GM12878 (cell line): ENCODE measurements at regions not wholly inside any gene's neighbourhood (a gene's known extent, or its start where the extent isn't known, plus 50 kb on each side); places are given as distances from the start of the nearest gene placed in this dataset.

Experiments used
- EZH2 ChIP-seq: IDR thresholded peaks from 2 replicates; pipeline ENCODE4 v1.6.1; 2012; ENCODE audit warnings: low read depth, mild to moderate bottlenecking, control low read depth, inconsistent platforms, low read length, borderline replicate concordance; ENCODE audit not compliant: control insufficient read depth
- JUND ChIP-seq: IDR thresholded peaks from 2 replicates; pipeline ENCODE4 v1.6.1; 2012; ENCODE audit warnings: low read depth, mild to moderate bottlenecking, low read length, improper control_type of control experiment, moderate library complexity
- TBL1XR1 ChIP-seq: IDR thresholded peaks from 2 replicates; pipeline ENCODE4 v1.6.1; 2012; ENCODE audit warnings: low read depth, low read length, improper control_type of control experiment
- TF ChIP-seq, protein P1 (sequence below): fragments of 450-650 bp; IDR thresholded peaks from 2 replicates; pipeline ENCODE4 v1.6.1; 2017; ENCODE audit warnings: low read depth, mild to moderate bottlenecking, moderate library complexity
- TF ChIP-seq, protein P2 (sequence below), 3 experiments: IDR thresholded peaks in 2 of 3; conservative IDR thresholded peaks in 1 of 3; 2 replicates each; pipeline ENCODE4 v1.5.1; 2011; ENCODE audit warnings: low read depth in 3 of 3, low read length in 3 of 3, mild to moderate bottlenecking in 3 of 3, control low read depth in 2 of 3, moderate library complexity in 2 of 3, inconsistent platforms in 1 of 3, mixed read lengths in 1 of 3; ENCODE audit not compliant: control insufficient read depth in 2 of 3, insufficient read depth in 1 of 3; ENCODE audit errors: extremely low read depth in 1 of 3

DNA sequence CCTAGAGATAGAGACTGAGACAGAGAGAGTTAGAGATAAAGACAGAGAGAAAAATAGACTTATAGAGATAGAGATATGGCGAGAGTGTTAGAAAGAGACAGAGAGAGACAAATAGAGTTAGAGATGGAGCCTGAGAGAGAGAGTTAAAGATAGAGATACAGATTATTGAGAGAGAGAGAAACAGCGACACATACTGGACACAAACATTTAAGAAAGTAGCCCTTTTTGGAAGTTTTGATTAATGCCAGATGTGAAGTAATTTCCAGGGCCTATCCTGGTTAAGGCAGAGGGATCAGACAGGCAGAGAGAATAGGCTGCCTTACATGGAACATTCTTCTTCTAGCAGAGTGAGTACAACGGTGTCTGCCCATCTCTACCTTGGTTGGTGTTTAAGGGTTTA is 311.6 kb upstream of the CDH7 start:
- TF ChIP-seq, protein P1, sequence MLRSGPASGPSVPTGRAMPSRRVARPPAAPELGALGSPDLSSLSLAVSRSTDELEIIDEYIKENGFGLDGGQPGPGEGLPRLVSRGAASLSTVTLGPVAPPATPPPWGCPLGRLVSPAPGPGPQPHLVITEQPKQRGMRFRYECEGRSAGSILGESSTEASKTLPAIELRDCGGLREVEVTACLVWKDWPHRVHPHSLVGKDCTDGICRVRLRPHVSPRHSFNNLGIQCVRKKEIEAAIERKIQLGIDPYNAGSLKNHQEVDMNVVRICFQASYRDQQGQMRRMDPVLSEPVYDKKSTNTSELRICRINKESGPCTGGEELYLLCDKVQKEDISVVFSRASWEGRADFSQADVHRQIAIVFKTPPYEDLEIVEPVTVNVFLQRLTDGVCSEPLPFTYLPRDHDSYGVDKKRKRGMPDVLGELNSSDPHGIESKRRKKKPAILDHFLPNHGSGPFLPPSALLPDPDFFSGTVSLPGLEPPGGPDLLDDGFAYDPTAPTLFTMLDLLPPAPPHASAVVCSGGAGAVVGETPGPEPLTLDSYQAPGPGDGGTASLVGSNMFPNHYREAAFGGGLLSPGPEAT: no peak
- TF ChIP-seq JUND (no peak), TBL1XR1 (no peak), EZH2 (no peak)
- TF ChIP-seq, protein P2, sequence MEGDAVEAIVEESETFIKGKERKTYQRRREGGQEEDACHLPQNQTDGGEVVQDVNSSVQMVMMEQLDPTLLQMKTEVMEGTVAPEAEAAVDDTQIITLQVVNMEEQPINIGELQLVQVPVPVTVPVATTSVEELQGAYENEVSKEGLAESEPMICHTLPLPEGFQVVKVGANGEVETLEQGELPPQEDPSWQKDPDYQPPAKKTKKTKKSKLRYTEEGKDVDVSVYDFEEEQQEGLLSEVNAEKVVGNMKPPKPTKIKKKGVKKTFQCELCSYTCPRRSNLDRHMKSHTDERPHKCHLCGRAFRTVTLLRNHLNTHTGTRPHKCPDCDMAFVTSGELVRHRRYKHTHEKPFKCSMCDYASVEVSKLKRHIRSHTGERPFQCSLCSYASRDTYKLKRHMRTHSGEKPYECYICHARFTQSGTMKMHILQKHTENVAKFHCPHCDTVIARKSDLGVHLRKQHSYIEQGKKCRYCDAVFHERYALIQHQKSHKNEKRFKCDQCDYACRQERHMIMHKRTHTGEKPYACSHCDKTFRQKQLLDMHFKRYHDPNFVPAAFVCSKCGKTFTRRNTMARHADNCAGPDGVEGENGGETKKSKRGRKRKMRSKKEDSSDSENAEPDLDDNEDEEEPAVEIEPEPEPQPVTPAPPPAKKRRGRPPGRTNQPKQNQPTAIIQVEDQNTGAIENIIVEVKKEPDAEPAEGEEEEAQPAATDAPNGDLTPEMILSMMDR (IDR thresholded peaks at IDR 0.05 in 2 of 3, conservative IDR thresholded peaks at IDR 0.05 in 1 of 3; ENCODE audit: control insufficient read depth in 2 of 3, extremely low read depth in 1 of 3, insufficient read depth in 1 of 3, low read depth in 3 of 3, low read length in 3 of 3): peak in 1 of 3 experiments; percentile 16; a peak in 1 of 6 replicates
